Activated naive CD8-positive, alpha-beta T cell treated with anti-CD3 and anti-CD28 coated beads, Interleukin-2, amount 50 U/mL, for 24 hours (primary cell): ENCODE measurements at regions not wholly inside any gene's neighbourhood (a gene's known extent, or its start where the extent isn't known, plus 50 kb on each side); places are given as distances from the start of the nearest gene placed in this dataset.

Experiments used
- ATAC-seq: fragments of 150-1000 bp; cut with Tn5 transposase; one replicate; pipeline ENCODE4 v1.10.0; 2021
- DNase-seq: peaks from one replicate; pipeline ENCODE4 v3.0.0; 2021
- H3K27ac Mint-ChIP-seq: one replicate; pipeline ENCODE4 v1.8.0; 2021; ENCODE audit warnings: mild to moderate bottlenecking, mixed read lengths
- H3K27me3 Mint-ChIP-seq: one replicate; pipeline ENCODE4 v1.8.0; 2021; ENCODE audit warnings: mixed read lengths
- H3K36me3 Mint-ChIP-seq: one replicate; pipeline ENCODE4 v1.8.0; 2021; ENCODE audit warnings: low read depth, mixed read lengths
- H3K4me1 Mint-ChIP-seq: one replicate; pipeline ENCODE4 v1.8.0; 2021; ENCODE audit warnings: mixed read lengths
- H3K4me3 Mint-ChIP-seq: one replicate; pipeline ENCODE4 v1.8.0; 2021; ENCODE audit warnings: mild to moderate bottlenecking, moderate library complexity, mixed read lengths
- H3K9me3 Mint-ChIP-seq: one replicate; pipeline ENCODE4 v1.8.0; 2021; ENCODE audit warnings: mixed read lengths

DNA sequence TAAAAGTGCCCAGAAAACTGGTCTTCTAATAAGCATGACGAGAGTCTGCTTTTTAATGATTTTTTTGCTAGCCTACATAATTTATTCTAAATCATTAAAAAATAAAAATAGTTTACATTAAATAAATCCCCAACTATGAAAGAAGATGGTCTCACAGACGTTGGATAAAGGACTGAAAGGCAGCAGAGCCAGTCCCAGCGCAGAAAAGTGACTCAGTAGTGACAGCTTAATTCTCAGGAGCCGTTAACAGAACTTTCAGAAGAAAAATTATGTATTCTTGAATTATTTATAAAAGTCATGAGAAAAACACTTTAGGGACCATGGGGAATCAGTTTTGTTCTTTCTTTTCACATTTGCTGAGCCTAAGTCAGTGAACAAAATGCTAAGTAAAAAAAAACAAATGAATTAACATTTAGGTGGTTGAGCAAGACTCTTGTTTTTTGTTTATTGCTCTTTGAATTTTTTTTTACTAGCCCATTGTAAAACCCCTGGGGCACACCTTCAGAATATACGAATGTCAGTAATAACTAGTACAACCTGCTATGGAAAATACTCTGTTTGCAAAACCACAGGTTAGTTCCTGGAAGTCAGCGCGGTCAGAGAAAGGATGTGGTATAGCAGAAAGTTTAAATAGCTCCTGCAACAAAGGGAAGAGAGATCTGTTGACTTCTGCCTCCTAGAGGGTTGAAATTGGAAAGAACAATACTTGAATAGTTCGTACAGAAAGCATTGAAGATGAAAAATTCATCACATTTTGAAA is 50.4 kb upstream of the CCDC160 start:
- peak overlapping the region; percentile 72 for H3K27ac Mint-ChIP-seq
- ATAC-seq: peak; percentile 96
- peak; percentile 47 for DNase-seq
- no peaks in the 10 kb centered on the region for H3K36me3 Mint-ChIP-seq
- peak overlapping the region; percentile 78 for H3K4me3 Mint-ChIP-seq
- H3K4me1 Mint-ChIP-seq: peaks cover 34% of the 10 kb centered on the region
- no peaks in the 10 kb centered on the region for H3K9me3 Mint-ChIP-seq
- no peaks in the 10 kb centered on the region for H3K27me3 Mint-ChIP-seq
